Neural crest cell (in vitro differentiated cells): ENCODE measurements at regions not wholly inside any gene's neighbourhood (a gene's known extent, or its start where the extent isn't known, plus 50 kb on each side); places are given as distances from the start of the nearest gene placed in this dataset.

Source experiments
- DNase-seq: peaks from one replicate; pipeline ENCODE4 v3.0.0; 2021; ENCODE audit warnings: low read depth, mixed read lengths, low spot score
- H3K27ac Mint-ChIP-seq: one replicate; pipeline ENCODE4 v1.8.0; 2021; ENCODE audit warnings: mild to moderate bottlenecking, mixed read lengths; ENCODE audit not compliant: unreplicated experiment
- H3K27me3 Mint-ChIP-seq: 2 replicates; pipeline ENCODE4 v1.8.0; 2021; ENCODE audit warnings: low read depth, mild to moderate bottlenecking, mixed read lengths
- H3K36me3 Mint-ChIP-seq: 2 replicates; pipeline ENCODE4 v1.8.0; 2021; ENCODE audit warnings: low read depth, mild to moderate bottlenecking, mixed read lengths
- H3K4me1 Mint-ChIP-seq: 2 replicates; pipeline ENCODE4 v1.8.0; 2021; ENCODE audit warnings: mixed read lengths
- H3K4me3 Mint-ChIP-seq: one replicate; pipeline ENCODE4 v1.8.0; 2021; ENCODE audit warnings: mild to moderate bottlenecking, mixed read lengths
- H3K9me3 Mint-ChIP-seq: 2 replicates; pipeline ENCODE4 v1.8.0; 2021; ENCODE audit warnings: mixed read lengths
- CTCF ChIP-seq: fragments of 200-600 bp; sonication (generic); conservative IDR thresholded peaks from 2 replicates; pipeline ENCODE4 v1.5.0; 2021; ENCODE audit warnings: antibody characterized with exemption, mild to moderate bottlenecking

DNA sequence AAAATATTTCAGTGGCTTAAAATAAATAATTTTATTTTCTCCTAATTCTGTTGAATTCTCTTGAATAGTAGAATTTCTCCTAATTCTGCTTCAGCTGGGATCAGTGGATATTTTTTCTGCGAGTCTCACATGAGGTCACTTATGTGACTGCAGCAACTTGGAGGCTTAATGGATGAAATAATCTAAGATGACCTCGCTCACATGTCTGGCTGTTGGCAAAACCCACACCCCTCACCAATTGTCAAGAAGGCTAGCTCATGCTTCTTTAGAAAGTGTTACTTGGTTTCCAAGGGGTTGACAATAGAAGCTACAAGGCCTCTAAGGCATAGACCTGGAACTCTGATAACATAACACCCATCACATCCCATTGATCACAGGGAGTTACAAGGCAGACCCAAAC is 156.9 kb upstream of the DPYD start:
- no peaks in the 10 kb centered on the region for H3K27me3 Mint-ChIP-seq
- TF ChIP-seq CTCF = no peak
- H3K36me3 Mint-ChIP-seq = no peaks in the 10 kb centered on the region
- no peaks in the 10 kb centered on the region for H3K4me1 Mint-ChIP-seq
- no peak for DNase-seq
- H3K4me3 Mint-ChIP-seq = no peak overlapping the region
- H3K9me3 Mint-ChIP-seq = no peaks in the 10 kb centered on the region
- no peak overlapping the region for H3K27ac Mint-ChIP-seq

GRCh38 chr1:98075626-98076025 is 154.8 kb upstream of the DPYD start:
- no peak for DNase-seq
- TF ChIP-seq CTCF = no peak
- Mint-ChIP-seq H3K36me3 (no peaks in the 10 kb centered on the region), H3K27ac (no peak overlapping the region), H3K4me1 (no peaks in the 10 kb centered on the region), H3K27me3 (no peaks in the 10 kb centered on the region), H3K9me3 (no peaks in the 10 kb centered on the region), H3K4me3 (no peak overlapping the region)

GRCh38 chr1:98073823-98074222 is 153.0 kb upstream of the DPYD start:
- Mint-ChIP-seq H3K27ac (no peak overlapping the region), H3K9me3 (no peaks in the 10 kb centered on the region), H3K4me1 (no peaks in the 10 kb centered on the region), H3K27me3 (no peaks in the 10 kb centered on the region), H3K4me3 (no peak overlapping the region), H3K36me3 (no peaks in the 10 kb centered on the region)
- no peak for TF ChIP-seq CTCF
- DNase-seq = no peak

DNA sequence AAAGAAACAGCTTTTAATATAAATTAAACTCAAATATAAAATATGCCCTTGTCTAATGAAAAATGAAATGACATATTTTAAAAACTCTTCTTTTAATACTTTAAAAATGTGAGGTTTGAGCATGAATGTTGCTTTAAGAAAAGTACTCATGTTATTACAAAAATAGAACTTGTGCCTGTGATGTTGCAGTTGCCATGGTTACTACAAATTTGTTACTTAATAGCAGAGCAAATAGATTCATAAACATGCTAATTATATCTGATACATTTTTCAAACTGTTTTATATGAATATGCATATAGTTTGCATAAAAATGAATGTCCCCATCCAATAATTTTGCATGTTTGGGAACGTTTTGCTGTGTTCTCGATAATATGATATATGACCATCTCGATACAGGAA is 152.3 kb upstream of the DPYD start:
- TF ChIP-seq CTCF = no peak
- Mint-ChIP-seq H3K4me3 (no peak overlapping the region), H3K27me3 (no peaks in the 10 kb centered on the region), H3K36me3 (no peaks in the 10 kb centered on the region), H3K27ac (no peak overlapping the region), H3K9me3 (no peaks in the 10 kb centered on the region), H3K4me1 (no peaks in the 10 kb centered on the region)
- no peak for DNase-seq

GRCh38 chr1:98072047-98072446 is 151.2 kb upstream of the DPYD start:
- H3K27me3 Mint-ChIP-seq = no peaks in the 10 kb centered on the region
- H3K4me3 Mint-ChIP-seq = no peak overlapping the region
- H3K27ac Mint-ChIP-seq = no peak overlapping the region
- H3K4me1 Mint-ChIP-seq = no peaks in the 10 kb centered on the region
- H3K36me3 Mint-ChIP-seq = no peaks in the 10 kb centered on the region
- DNase-seq = no peak
- TF ChIP-seq CTCF = no peak
- H3K9me3 Mint-ChIP-seq = no peaks in the 10 kb centered on the region

DNA sequence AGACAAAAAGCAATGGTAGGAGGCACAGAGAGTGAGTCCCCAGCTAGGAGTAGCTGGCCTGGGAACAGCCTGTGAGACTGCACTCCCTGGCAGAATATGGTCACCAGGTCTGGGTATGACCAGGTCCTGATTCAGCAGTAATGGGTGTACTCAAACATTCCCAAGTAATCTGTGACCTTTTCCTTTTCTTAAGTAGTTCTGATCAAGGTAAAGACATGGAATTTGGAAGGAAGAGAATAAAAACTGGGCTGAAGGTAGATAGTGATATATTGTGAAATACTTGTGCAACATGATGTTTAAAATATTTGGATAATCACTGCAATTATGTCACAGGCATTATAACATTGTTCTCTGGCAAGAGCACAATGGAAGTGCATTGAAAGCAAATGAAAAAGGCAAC is 147.2 kb upstream of the DPYD start:
- H3K4me3 Mint-ChIP-seq = no peak overlapping the region
- H3K4me1 Mint-ChIP-seq = no peaks in the 10 kb centered on the region
- no peak for TF ChIP-seq CTCF
- H3K27ac Mint-ChIP-seq = no peak overlapping the region
- no peaks in the 10 kb centered on the region for H3K27me3 Mint-ChIP-seq
- DNase-seq = no peak
- no peaks in the 10 kb centered on the region for H3K36me3 Mint-ChIP-seq
- H3K9me3 Mint-ChIP-seq = no peaks in the 10 kb centered on the region
